Thoracic aorta (tissue), 2 donors: ENCODE measurements at regions not wholly inside any gene's neighbourhood (a gene's known extent, or its start where the extent isn't known, plus 50 kb on each side); places are given as distances from the start of the nearest gene placed in this dataset.

Experiments used
- ATAC-seq: fragments of 150-250 bp; one replicate; pipeline ENCODE4 v1.8.0; 2017; ENCODE audit warnings: low read depth; ENCODE audit not compliant: insufficient number of reproducible peaks, low FRiP score
- DNase-seq: peaks from one replicate; pipeline ENCODE4 v3.0.0-alpha.2; 2020; ENCODE audit warnings: low spot score
- H3K27ac ChIP-seq, 2 donors: fragments of 200-600 bp; sonication (generic); 1 replicate in 1 of 2; 2 replicates in 1 of 2; pipeline ENCODE4 v1.5.1; 2016; ENCODE audit warnings: mild to moderate bottlenecking in 2 of 2, moderate library complexity in 2 of 2
- H3K27me3 ChIP-seq: fragments of 200-600 bp; sonication (generic); replicated peaks from 2 replicates; pipeline ENCODE4 v1.6.0; 2016; ENCODE audit warnings: mild to moderate bottlenecking; ENCODE audit not compliant: insufficient read depth
- H3K36me3 ChIP-seq: fragments of 200-600 bp; sonication (generic); one replicate; pipeline ENCODE4 v1.5.1; 2016
- H3K4me1 ChIP-seq, 2 donors: fragments of 200-600 bp; sonication (generic); 1 replicate in 1 of 2; 2 replicates in 1 of 2; pipeline versions ENCODE4 v1.5.1 to v1.6.0; 2016; ENCODE audit warnings: low read depth in 2 of 2, mild to moderate bottlenecking in 1 of 2; ENCODE audit not compliant: control insufficient read depth in 1 of 2
- H3K4me3 ChIP-seq: fragments of 200-600 bp; sonication (generic); 2 replicates; pipeline ENCODE4 v1.5.1; 2016; ENCODE audit warnings: mild to moderate bottlenecking
- H3K9me3 ChIP-seq: fragments of 200-600 bp; sonication (generic); 2 replicates; pipeline ENCODE4 v1.5.1; 2016
- TF ChIP-seq, protein P1 (sequence below): fragments of 200-600 bp; sonication (generic); IDR thresholded peaks from one replicate; pipeline ENCODE4 v1.5.1; 2019; ENCODE audit warnings: antibody characterized with exemption

DNA sequence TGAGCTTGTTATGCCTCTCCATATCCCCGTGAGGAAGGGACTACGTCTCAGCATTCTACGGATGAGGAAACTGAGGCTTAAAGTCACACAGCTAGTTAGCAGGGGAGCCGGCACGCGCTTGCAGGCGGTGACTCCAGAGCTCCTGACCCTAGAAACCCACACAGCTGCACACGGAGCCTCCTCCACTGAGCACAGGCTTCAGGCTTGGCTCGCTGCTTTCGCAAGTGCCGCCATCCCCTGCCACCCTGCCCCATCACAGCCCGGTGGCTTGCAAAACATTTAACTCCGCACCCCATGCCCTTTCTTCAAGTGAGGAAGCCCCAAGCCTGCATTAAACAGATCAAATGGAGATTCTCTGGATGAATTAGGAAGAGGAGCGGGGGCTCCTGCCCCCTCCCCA, 138.3 kb downstream of the HSD17B3 start:
- Histone ChIP-seq H3K4me1 (peaks cover 4 to 12% of the 10 kb centered on the region in 2 donors), H3K27ac (no peak overlapping the region), H3K27me3 (no peaks in the 10 kb centered on the region), H3K4me3 (no peak overlapping the region), H3K9me3 (no peaks in the 10 kb centered on the region), H3K36me3 (no peaks in the 10 kb centered on the region)
- TF ChIP-seq, protein P1, sequence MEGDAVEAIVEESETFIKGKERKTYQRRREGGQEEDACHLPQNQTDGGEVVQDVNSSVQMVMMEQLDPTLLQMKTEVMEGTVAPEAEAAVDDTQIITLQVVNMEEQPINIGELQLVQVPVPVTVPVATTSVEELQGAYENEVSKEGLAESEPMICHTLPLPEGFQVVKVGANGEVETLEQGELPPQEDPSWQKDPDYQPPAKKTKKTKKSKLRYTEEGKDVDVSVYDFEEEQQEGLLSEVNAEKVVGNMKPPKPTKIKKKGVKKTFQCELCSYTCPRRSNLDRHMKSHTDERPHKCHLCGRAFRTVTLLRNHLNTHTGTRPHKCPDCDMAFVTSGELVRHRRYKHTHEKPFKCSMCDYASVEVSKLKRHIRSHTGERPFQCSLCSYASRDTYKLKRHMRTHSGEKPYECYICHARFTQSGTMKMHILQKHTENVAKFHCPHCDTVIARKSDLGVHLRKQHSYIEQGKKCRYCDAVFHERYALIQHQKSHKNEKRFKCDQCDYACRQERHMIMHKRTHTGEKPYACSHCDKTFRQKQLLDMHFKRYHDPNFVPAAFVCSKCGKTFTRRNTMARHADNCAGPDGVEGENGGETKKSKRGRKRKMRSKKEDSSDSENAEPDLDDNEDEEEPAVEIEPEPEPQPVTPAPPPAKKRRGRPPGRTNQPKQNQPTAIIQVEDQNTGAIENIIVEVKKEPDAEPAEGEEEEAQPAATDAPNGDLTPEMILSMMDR: no peak
- no peak for ATAC-seq
- DNase-seq: no peak

DNA sequence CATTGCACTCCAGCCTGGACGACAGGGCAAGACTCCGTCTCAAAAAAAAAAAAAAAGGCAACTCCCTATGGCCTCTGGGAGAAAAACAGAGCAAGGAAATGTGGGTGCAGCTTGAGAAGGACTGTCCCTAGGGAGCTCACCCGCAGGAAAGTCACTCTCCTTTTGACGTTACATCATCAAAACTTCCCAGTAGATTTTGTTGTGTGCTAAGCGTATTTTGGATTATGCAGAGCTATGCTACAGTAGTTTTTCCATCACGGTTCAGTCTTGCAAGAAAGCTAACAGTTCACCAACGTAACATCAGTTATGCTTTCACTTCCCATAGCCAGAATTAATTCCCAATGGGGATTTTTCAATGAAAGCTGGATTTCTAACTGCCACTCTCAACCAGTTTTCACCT, 138.8 kb downstream of the HSD17B3 start:
- Histone ChIP-seq H3K36me3 (no peaks in the 10 kb centered on the region), H3K27me3 (no peaks in the 10 kb centered on the region), H3K4me1 (peaks cover 9 to 17% of the 10 kb centered on the region in 2 donors), H3K9me3 (no peaks in the 10 kb centered on the region), H3K27ac (no peak overlapping the region), H3K4me3 (no peak overlapping the region)
- DNase-seq (no peak), ATAC-seq (no peak)
- TF ChIP-seq, protein P1: no peak

DNA sequence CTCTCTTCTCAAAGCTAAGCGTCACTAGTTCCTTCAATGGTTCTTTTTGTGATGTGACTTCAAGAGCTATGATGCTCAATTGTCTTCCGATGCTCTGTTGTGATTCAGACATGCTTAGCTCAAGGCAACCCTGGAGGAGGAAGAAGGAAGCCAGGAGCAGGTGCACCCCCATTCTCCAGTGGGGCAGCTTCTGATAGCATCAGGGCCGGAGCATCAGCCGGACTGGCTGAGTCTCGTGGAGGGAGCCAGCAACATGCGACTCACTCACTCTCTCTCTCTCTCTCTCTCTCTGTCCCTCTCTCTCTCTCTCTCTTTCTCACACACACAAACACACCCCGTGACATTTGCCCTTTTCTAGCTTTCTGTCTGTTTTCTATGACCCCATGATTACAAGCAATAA, 140.2 kb downstream of the HSD17B3 start:
- no peaks in the 10 kb centered on the region for H3K36me3 ChIP-seq
- TF ChIP-seq, protein P1: no peak
- no peaks in the 10 kb centered on the region for H3K9me3 ChIP-seq
- no peak overlapping the region for H3K27ac ChIP-seq
- ATAC-seq (no peak), DNase-seq (no peak)
- H3K27me3 ChIP-seq: no peaks in the 10 kb centered on the region
- no peak overlapping the region for H3K4me3 ChIP-seq
- H3K4me1 ChIP-seq: peaks cover 11 to 27% of the 10 kb centered on the region in 2 donors

DNA sequence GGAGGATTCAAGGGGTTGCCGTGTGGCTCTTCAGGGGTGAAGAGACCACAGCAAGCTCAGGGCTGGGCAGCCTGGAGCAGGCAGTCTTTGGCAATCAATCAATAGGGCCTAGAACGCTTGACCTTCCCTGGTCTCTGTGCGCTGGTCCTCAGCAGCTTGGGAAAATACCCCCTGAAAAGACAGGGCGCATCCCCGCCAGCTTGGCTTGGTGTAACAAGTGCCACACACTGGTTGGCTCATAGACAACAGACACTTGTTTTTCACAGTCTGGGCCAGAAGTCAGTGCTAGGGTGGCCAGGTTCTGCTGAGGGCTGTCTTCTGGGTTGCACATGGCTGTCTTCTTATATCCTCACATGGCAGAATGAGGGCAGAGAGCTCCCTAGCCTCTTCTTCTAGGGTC, 141.1 kb downstream of the HSD17B3 start:
- DNase-seq (no peak), ATAC-seq (no peak)
- H3K27me3 ChIP-seq: no peaks in the 10 kb centered on the region
- no peak overlapping the region for H3K27ac ChIP-seq
- no peaks in the 10 kb centered on the region for H3K36me3 ChIP-seq
- H3K4me3 ChIP-seq: no peak overlapping the region
- H3K4me1 ChIP-seq: peaks cover 19 to 37% of the 10 kb centered on the region in 2 donors
- TF ChIP-seq, protein P1: no peak
- H3K9me3 ChIP-seq: no peaks in the 10 kb centered on the region

DNA sequence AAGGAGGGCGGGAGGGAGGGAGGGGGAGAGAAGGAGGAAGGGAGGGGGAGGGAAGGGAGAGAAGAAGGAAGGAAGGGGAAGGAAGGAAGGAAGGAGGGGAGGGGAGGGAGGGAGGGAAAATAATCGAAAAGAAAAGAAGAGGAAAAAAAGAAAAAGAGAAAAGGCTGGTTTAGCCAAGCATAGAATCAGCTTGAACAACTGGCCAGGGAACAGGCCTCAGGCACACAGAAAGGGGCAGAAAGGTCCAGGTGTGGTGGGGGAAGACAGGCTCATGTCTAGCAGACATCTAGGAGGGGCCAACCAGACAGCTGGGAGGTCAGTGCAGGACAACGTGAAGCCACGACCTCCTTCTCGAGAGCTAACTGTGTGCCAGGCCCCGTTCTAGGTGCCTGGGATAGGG, 141.8 kb downstream of the HSD17B3 start:
- Histone ChIP-seq H3K27ac (no peak overlapping the region), H3K36me3 (no peaks in the 10 kb centered on the region), H3K4me3 (no peak overlapping the region), H3K9me3 (no peaks in the 10 kb centered on the region), H3K4me1 (peaks cover 20 to 43% of the 10 kb centered on the region in 2 donors), H3K27me3 (no peaks in the 10 kb centered on the region)
- no peak for DNase-seq
- TF ChIP-seq, protein P1: no peak
- ATAC-seq: no peak
